ENCODE measurements at regions not wholly inside any gene's neighbourhood (a gene's known extent, or its start where the extent isn't known, plus 50 kb on each side); places are given as distances from the start of the nearest gene placed in this dataset.

DNA sequence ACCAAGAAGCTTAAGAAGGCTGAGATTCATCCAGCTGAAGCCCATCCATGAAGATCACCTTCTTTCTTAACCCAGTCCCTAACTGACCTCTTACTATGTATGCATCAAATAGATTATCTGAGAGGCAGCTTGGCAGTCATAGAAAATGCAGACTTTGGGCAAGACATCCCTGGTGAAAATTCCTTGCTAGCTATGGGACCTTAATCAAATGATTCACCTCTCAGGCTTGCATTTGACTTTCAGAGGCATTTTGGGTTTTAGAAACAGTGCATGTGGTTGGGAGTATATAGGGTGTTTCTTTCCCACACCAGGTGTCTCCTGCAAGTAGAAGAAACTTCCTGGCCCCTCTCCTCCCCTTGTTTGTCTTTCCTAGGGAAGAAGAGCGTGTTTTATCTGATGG lies 188.5 kb upstream of the ISX start:
- TF ChIP-seq CTCF (optimal IDR thresholded peaks at IDR 0.05 in 1 of 3, IDR thresholded peaks at IDR 0.05 in 1 of 3, conservative IDR thresholded peaks at IDR 0.05 in 1 of 3; ENCODE audit: extremely low read depth in 1 of 3, insufficient read depth in 2 of 3, low read length in 3 of 3) (no peak), EZH2 (IDR thresholded peaks at IDR 0.05; ENCODE audit: low read length) (no peak)

Data from keratinocyte (primary cell).